DLD1 (cell line): ENCODE measurements at regions not wholly inside any gene's neighbourhood (a gene's known extent, or its start where the extent isn't known, plus 50 kb on each side); places are given as distances from the start of the nearest gene placed in this dataset.
"Not testable (repeated sequence)": the region's sequence is repeated elsewhere in the genome, so short reads cannot be mapped to it uniquely, and the experiment has no call there.

ENCODE experiments used
- in situ Hi-C: cut with HindIII; loops from 2 replicates; pipeline ENCODE4 v1.10.0; 2017; ENCODE audit warnings: low sequenced_read_pairs

DNA sequence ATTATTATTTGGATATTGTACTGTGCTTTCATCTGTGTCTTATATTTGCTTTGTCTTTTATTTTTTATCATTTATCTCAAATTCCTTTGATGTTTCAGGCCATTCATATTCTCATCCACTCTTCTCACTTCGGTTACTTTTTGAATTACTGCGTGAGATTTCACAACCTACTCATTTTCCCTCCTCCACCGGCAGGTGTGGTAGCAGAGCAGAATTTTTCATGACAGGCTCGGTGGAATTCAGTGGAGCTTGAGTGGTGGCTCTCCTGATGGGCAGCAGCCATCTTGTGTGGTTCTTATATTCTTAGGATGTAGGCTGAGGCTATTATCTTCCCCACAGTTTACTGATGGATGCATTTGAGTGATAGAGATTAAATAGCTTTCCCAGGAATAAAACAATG lies 92.3 kb upstream of the IVNS1ABP start:
- in situ Hi-C loops: no loop called here

DNA sequence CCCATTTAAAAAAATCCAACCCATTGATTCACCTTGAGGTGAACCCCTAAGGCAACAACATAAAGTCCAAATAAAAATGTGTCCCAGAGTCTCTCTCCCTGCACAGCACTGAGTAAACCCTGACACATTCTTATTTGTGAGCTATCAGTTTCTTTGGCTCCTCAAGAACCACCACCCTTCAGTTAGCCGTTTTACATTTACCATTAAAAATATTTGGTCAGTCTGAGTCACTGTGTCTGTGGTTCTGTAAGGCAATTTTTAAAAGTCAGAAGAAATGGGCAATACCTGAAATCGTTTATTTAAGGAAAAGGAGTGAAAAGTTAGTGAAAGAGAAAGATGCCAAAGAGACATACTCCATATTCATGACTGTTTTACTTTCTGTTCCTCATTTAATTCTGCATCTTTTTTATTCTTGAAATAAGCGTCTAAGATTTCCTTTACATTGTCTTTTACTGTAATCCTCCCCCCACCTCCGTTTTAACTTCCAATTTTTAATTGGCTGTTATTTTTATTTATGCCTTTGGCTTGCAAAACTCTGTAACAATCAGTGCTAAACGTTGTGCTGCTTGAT lies 91.7 kb upstream of the IVNS1ABP start:
- in situ Hi-C loops: no loop called here

DNA sequence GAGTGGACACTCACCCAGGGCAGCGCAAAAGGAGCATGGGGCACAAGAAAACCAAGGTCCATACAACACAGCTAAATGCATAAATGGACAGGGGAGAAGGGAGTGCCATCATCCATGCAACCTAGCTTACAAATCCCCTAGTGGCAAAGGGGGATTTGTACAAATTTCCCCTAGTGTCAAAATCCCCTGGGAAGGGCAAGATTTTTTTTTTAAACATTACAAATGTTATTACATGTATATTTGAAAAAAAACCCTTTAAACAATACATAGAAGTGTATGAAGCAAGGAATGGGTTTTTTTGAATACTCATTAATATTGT lies 89.6 kb upstream of the IVNS1ABP start:
- in situ Hi-C loops: no loop called here

DNA sequence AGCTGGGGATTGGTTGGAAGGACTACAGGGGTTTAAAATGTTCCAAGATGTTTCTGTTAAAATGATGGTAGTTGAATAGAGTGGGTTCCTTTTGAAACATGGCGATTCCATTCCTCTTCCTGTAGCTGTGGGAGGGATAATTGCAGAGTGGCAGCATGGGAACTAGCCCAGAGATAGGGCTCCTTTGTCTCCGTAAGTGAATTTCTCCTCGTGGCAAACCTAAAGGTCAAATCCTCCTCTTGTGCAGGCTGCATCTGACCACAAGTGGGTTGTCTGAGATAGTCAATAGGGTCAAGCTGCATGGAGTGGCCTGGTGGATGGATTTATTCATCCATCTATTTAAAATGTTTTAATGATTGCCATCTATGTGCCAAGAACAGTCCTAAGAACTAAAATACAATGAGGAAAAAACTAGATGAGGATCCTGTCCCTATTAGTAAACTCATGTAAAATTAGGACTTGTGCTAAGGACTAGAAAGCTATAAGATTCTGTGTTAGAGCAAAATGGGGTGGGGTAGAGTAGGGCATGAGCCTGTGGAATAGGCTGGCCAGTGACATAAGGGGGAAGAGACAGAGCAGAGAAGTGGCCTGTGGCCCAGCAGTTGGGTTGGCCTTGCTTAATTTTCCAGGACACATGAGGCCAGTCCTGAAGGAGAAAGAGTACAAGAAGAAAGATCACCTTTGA lies 89.1 kb upstream of the IVNS1ABP start:
- in situ Hi-C loops: no loop called here

DNA sequence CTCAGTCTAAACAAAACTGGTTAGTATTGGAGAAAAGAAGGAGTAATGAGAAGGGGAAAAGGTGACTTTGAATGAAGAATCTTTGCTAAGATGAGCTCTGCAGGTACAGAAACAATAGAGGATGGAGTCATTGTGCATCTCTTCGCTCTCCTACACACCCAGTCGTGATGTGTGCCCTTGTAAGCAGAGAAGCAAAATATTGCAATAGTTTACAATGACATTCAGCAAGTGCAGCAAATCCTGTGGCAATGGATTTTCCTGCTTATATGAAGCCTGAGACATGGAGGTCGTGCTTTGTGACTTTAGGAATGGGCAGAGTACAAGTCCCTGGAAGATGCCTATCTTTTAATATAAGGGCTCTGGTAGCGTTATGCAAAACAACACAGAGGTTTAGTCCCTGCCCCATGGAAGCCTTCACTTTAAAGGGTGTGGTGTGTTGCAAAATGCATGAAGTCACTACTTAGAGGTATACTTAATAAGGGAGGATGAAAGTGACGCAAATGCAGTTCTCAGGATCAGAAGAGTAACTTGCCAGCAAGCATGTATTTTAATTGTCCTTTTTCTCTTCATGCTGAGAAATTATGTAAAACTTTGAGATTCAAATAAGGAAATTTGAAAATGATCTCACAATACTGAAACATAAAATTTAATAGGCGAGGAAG lies 88.0 kb upstream of the IVNS1ABP start:
- in situ Hi-C loops: no loop called here

DNA sequence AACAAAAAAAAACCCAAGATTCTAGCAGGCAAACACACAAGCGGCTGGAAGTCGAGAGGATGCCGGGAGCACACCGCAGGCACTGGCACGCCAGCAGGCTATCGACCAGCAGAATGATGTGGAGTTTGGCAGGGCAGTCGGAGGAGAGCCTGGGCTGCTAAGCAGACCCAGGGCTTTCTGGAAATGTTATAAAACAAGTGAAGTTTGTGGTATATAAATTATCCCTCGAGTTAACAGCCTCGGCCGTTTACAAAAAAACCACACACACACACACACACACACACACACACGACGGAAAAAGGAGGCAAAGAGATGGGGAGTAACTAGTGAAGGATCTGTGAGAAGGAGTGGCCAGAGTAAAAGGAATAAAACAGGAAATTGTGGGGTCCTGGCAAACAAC lies 87.2 kb upstream of the IVNS1ABP start:
- in situ Hi-C loops: no loop called here

DNA sequence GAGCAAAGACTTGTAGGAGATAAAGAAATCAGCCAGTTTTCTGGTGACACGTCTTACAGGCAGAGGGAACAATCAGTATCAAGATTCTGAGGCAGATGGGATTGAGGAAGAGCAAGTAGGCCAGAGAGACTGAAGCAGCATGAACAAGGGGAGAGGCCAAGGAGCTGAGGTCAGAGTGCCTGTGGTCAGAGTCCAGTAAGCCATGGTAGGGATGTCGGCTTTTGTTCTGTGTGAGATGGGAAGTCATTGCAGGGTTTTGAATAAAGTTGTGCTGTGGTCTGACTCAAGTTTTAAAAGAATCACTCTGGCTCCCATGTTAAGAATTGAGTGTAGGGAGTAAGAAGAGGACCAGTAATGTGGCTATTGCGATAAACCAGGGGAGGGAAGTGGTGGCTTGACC lies 85.9 kb upstream of the IVNS1ABP start:
- in situ Hi-C loops: no loop called here

DNA sequence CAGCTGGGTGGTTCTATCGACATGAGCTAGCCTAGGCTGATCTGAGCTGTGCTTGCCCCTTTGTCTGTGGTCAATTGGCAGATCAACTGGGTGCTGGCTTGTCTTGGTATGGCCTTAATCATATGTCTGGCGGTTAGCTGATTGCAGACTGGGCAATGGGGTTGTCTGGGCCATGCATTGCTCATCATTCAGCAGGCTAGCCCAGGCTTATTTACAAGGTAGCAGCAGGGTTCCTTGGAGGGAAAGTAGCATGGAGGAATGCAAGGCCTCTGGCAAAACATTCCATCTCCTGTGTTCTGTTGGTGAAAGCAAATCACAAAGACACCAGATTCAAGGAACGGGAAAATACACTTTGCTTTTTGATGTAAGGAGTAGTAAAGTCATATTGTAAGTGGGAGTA lies 84.0 kb upstream of the IVNS1ABP start:
- in situ Hi-C loops: no loop called here

DNA sequence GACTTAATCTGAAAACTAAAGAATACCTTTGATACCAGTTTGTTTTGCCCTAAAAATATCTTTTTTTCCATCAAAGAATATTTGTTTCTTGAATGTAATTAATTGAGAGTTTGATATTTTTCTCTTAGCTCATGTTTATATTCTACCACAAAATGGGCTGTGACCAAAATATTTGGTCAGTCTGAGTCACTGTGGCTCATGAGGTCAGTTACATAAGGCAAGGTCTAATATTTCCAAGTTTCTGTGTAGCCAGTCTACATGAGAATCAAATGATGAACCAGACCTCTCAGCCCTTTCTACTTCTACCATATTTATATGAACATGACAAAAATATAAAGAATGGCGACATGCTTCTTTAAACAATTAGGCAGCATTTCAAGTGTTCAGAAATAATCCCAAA lies 83.0 kb upstream of the IVNS1ABP start:
- in situ Hi-C loops: no loop called here

DNA sequence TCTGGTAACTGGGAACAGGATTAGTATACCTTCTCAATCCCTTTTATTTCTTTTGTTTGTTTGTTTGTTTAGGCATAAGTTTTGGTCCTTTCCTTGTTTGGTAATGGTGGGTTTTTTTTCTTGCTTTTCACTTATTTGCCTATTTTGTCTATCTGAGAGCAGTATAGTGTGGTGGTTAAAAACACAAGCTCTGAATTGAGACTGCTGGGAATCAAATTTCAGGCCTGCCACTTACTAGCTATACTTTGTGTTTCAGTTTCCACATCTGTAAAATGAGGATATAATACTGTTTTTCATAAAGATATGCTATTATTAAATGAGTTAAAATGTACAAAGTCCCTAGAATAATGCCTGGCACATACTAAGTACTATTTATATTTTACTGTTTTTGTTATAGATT lies 81.6 kb upstream of the IVNS1ABP start:
- in situ Hi-C loops: no loop called here

DNA sequence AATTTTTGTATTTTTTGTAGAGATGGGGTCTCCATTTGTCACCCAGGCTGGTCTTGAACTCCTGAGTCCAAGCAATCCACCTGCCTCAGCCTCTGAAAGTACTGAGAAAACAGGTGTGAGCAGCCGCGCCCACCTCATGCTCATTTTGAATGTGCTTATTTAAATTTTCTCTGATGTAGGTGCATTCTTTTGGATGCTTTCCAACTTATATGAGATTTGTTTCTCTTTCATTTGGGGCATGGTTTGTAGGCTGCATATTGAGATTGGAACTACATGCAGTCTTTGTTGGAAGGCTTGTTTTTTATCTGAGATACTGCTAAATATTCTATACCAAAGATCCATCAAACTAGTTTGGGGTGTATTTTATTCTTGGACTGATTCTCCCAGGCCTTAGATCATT lies 81.0 kb upstream of the IVNS1ABP start:
- in situ Hi-C loops: no loop called here

DNA sequence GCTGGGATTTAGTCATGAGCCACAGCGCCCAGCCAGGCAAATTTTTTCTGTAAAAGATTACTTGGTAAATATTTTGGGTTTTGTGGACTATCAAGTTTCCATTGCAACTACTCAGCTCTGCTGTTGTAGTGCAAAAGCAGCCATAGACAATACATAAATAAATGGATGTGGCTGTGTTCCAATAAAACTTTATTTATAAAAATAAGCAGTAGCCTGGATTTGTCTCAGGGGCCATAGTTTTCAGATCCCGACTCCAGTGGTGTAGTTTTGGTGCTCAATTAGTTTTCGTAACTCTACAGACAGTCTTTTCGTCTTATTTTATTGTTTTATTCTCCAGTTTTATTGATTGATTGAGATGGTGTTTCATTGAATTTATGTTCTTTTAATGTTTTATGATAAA lies 80.1 kb upstream of the IVNS1ABP start:
- in situ Hi-C loops: no loop called here

DNA sequence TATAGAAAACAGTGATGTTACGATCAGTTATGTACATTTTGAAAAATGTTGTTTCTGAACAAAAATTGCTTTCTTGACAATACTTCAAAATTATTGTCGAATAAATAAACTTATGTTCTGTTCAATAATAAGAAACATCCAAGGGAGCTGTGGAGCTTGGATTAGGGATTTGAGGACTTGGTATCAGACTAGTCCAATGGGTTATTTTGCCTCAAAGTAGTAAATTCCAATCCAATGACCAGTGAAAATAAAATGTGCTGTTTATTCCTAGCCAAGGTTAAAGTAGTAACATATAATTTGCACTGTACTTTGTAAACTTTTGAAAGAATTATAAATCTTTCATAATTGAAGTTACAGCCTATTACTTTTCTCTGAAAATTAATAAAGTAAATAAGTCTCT lies 79.1 kb upstream of the IVNS1ABP start:
- in situ Hi-C loops: no loop called here

DNA sequence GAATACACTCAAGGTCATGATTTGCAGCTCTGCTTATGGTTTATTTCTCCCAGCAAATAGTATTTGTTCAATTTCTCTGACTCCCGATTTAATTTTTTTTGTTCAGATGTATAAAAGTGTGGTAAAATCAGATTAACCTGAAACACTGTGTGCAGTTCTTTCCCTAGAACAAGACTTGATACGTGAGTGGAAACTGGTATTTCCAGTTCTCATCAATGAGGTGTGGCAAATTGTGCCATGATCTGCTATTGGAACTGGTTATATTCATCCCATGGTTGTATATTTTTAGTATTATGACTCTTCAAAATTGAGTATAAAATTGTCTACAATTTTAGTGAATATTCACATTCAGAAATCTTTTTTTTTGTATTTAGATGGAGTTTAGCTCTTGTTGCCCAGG lies 76.8 kb upstream of the IVNS1ABP start:
- in situ Hi-C loops: no loop called here

DNA sequence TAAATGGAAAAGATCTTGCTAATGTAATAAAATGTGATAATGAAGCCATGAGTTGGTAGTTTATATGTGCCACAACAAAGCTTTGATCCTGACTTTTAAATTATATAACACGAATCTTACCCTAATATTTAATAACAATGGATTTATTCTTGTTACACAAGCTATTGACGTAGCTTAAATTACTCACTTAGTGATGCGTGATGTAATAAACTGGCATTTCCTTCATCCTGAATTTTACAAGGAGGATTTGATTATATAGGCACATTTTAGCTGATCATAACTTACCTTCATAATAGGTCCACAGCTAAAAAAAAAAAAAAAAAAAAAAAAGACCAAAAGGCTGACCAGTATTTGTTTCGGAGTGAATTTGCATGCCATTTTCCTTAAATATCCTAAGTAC lies 76.2 kb upstream of the IVNS1ABP start:
- in situ Hi-C loops: no loop called here

DNA sequence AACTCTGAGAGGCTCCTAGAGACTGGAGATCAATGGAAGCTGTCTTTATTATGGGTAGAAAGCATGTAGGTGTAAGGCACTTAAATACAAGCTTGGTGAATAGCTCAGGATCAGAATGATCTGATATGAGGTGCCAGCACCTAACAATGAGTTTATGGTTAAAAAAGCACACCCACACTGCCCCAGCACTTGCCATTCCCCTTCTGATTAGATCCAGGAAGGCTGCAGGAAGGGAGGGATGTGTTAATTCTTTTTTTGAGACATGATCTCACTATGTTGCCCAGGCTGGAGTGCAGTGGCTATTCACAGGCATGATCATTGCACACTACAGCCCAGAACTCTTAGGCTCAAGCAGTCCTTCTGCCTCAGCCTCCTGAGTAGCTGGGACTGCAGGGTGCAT lies 71.8 kb upstream of the IVNS1ABP start:
- in situ Hi-C loops: no loop called here

DNA sequence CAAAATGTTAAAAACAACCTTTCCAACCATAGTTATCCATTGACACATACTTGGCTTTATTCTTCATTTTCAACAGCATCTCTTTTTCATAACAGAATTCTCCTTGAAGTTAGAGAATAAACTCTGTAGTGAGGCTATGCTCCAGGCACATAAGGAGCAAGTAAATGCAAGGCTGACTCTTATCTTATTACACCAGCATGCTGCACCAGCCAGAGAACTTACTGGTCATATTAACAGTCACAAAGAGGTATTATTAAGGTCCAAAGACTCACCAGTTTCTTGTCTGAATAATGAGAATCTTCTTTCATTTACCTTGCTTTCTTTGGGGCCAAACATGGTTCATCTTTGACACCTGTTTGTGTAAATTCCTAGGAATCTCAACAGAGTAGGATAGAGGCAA lies 71.3 kb upstream of the IVNS1ABP start:
- in situ Hi-C loops: no loop called here

DNA sequence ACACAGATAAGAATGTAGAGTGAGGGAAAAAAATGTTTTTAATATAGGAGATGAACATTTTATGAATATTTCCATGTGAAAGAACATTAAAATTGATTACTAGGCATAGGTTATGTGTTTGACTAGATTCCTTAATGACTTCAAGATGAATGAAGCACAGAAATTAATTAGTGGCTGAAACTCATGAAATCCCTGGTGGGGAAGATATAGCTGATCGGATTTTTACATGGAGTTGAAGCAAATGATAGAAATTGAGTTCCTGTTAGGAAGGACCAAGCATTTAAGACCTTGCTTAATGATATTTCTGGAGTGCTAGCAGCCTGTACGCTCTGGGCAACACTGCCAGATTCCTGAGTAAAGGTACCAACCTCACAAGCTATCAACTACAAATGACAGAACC lies 68.9 kb upstream of the IVNS1ABP start:
- in situ Hi-C loops: no loop called here

DNA sequence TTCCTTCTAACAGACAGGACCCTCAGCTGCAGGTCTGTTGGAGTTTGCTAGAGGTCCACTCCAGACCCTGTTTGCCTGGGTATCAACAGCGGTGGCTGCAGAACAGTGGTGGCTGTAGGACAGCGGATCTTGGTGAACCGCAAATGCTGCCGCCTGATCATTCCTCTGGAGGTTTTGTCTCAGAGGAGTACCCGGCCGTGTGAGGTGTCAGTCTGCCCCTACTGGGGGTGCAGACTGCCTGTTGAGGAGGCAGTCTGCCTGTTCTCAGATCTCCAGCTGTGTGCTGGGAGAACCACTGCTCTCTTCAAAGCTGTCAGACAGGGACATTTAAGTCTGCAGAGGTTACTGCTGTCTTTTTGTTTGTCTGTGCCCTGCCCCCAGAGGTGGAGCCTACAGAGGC lies 66.8 kb upstream of the IVNS1ABP start:
- in situ Hi-C loops: not testable (repeated sequence)

DNA sequence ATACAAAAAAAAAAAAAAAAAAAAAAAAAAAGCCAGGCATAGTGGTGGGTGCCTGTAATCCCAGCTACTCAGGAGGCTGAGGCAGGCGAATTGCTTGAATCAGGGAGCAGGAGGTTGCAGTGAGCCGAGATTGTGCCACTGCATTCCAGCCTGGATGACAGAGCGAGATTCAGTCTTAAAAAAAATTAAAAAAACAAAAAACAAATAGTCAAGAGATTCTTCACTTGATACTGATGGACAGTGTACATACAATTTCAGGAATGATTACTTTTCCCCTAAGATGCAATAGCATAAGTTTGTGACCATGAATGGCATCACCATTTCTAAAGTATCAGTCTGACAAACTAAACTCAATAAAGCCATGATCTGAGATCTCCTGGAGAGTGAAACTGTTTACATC lies 60.8 kb upstream of the IVNS1ABP start:
- in situ Hi-C loops: no loop called here

DNA sequence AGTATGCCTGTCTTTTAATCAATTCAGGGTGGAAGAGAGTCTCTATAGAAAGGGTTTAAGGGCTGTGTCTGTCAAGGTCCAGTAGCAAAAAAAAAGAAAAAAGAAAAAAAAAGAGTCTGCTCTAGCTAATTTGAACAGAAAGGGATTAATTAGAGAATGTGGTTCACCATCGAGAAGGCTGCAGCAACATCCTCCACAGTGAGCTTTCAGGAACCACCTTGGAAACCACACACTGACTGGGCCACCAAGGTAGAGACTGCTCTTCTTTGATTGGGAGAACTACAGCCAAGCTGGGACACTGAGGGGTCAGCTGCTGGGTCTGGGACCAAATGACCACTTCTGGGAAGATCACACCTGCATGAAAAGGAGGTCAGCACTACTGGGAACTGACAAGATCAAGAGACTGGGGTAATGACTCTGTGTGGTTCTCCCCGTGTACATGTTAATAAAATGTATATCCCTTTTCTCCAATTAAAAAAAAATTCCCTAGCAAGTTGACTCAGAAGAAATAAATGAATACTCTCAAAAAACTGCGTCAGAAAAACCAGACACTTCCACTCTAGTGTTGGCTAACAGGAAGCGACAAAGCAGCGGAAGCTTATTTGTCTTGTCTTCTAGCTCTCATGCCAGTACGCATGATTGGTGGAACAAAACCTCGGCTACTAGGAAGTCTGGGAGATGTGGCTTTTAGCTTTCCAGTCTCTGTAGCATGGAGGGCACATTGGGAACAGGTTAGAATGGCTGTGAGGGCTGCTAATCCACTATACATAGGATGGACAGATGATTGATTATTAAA lies 60.0 kb upstream of the IVNS1ABP start:
- in situ Hi-C loops: no loop called here

DNA sequence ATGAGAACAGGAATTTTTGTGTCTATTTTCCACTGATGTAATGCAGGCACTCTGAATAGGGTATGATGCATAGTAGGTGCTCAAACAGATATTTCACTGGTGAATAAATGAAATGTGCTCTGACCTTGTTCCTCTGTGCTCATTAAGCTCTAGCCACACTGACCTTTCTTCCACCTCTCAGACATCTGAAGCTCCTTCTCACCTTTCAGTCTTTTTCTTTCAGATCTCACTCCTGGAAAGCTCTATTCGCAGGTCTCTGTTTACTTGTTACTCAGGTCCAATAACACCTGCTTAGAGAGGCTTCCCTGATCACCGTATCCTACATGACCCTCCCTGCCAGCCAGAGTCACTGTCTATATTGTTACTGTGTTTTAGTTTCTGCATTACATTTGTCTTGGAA lies 59.2 kb upstream of the IVNS1ABP start:
- in situ Hi-C loops: no loop called here
